Ammon's horn (tissue), 1 donor: ENCODE measurements at regions not wholly inside any gene's neighbourhood (a gene's known extent, or its start where the extent isn't known, plus 50 kb on each side); places are given as distances from the start of the nearest gene placed in this dataset.

Experiments used
- DNase-seq: peaks from one replicate; pipeline ENCODE4 v3.0.0-alpha.2; 2016; ENCODE audit warnings: low spot score

DNA sequence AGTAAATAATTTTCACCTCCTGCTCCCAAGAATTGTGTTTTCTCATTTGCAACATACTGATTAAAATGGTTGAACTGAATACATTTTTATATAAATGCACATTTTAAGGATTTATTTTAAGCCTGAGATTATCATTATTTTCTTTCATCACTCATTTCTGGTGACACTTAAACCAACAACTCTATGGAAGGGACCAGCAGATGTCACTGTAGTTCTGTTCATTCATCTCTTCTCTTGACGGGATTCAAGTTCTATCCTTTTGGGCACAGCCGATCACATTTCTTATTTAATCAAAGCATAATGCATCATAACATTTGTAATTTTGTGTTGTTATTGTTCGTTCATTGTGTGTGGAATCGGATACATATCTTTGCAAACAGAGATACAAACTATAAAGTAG is 417.9 kb downstream of the HRH4 start:
- DNase-seq = peak; percentile 81

- no peak for DNase-seq
Measured at GRCh38 chr18:24885276-24885675, 424.8 kb downstream of the HRH4 start.

DNA sequence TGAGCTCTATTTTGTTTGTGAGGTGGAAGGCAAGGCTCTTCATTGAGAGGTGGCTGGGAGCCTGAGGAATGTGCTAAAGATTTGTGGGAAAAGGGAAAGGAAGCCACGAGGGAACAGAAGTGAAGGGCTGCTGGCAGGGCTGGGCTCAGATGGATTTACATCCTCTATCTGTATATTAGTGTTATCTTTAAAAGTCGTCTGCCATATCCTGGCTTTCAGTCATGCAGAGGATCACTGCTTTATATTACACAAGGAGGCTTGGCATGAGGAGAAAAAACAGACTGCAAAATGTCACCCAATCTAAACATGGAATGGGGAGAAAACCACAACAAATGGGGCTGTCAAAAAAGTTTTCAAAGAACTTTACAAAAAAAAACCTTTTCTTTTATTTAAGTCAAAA is 434.4 kb downstream of the HRH4 start:
- DNase-seq = no peak

DNA sequence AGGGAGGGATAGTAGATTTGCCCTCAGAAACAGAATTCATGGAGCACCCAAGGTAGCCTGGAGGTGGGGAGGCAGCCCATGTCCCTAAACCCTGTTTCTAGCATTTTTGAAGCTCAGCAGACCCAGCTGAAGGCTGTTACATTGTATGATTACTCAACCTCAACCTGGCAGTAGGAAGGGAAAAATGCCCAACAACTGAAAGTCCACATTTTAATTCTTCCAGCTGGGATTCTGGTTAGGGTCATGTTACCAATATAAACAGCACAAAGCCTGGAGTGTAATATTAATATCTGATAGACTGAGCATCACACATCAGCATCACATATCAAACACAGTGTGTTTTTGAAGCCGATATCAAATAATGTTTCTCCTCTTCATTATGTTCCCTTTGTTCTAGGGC is 437.0 kb downstream of the HRH4 start:
- no peak for DNase-seq

- DNase-seq = no peak
Measured at GRCh38 chr18:24910221-24910620, 441.7 kb downstream of the ZNF521 start.

GRCh38 chr18:24913507-24914170 is 438.3 kb downstream of the ZNF521 start:
- no peak for DNase-seq

GRCh38 chr18:24914171-24914525 is 437.8 kb downstream of the ZNF521 start:
- no peak for DNase-seq

DNA sequence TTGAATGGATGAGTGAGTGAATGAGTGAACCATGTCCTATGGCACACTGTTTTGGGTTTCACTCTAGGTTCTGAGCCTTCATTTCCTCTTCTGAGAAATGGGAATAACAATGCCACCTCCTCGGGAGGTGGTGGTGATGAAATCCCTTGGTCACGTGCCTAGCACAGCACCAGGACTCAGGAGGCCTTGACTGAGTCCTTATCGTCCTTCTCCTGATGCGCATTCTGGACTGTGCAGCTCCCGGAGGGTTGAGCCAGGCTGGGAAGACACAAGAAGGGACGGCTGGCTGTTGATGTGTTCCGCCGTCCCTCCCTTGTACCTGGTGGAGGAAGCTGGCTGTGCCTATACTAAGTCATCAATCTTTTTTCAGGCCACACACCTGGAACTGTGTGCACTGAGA is 437.3 kb downstream of the ZNF521 start:
- no peak for DNase-seq

- DNase-seq = no peak
Measured at GRCh38 chr18:24915547-24915946, 436.4 kb downstream of the ZNF521 start.

DNA sequence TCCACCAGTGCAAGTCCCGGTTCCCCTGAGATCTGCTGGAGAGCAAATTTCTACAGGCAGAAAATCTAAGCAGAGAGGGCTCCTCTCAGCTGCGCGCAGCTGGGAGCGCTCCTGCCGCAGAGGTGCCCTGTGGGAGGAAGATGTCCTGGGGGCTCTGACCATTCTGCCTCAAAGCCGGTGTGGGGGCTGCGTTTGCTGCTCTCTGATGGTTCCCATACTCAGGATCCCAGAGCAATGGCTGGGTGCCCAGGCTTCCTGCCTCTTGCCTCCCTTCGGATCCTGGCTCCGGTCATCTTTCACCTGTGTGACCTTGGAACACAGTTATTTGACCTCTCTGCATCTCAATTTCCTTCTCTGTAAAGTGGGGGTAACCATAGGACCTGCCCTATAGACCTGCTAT is 434.2 kb downstream of the ZNF521 start:
- no peak for DNase-seq

- no peak for DNase-seq
Measured at GRCh38 chr18:24918257-24918656, 433.7 kb downstream of the ZNF521 start.

- DNase-seq = no peak
Measured at GRCh38 chr18:24919181-24919797, 432.7 kb downstream of the ZNF521 start.

- no peak for DNase-seq
Measured at GRCh38 chr18:24922491-24922890, 429.5 kb downstream of the ZNF521 start.

DNA sequence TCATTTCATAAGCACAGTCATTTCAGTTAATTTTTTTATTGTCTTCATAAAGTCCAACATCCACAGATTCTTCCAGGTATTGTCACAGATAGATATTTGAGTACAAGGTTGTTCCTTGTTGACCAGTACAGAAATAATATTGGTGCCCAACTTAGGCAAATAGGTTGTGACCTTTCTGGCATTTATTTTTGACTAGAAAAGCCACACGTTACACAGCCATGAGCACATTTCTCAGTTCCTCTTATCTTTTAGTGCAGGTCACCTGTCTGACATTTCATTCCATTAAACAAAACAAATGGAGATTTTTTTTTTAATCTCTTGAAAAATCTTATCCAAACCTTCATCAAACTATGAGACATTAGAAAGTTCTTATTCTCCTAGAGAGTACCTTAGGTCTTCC is 428.8 kb downstream of the ZNF521 start:
- no peak for DNase-seq

DNA sequence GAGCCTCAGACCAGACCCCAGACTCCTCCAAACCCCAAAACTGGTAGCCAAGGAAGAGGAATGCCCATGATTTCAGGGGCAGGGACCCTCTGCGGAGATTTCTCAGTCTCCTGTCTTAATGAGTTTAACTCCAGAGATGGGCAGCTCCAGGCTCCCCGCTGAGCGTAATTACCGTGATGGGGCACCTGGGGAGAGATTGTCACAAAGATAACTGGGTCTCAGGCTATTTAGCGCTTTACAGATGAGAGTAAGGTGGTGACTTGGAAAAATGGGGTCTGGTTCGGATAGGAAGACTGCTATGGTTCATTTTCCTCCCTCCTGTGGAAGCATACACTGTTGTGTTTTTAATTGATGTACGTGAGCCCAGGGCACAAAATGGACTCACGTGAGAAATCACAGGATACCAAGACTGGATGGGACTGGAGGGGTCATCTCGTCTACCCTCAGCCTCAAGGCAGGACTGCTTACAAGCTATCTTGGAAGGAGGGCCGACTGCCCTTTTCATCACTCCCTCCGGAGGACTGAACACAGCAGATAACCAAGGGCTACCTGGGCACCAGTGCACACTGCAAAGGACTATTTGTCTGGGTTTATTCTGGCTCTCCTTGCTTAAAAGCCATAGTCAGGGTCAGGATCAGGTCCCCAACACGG is 427.8 kb downstream of the ZNF521 start:
- DNase-seq = no peak

DNA sequence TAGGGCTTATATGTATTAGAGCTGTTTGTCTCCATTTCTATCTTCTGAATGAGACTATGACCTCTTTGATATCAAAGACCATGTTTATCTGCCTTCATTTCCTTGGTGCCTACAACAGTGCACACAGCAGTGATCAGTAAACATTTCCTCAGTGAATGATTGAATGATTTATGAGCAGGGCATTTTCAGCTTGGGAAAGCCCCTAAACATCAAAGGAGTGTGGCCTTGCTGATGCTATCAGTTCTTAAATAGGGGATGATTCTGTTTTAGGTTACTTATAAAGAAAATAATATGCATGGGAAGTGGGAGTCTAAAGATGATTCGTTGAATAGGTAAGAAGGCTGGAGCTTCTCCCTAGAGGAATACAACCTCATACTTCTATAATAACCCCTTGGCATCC is 425.3 kb downstream of the ZNF521 start:
- DNase-seq = no peak

GRCh38 chr18:24928301-24928878 is 423.6 kb downstream of the ZNF521 start:
- DNase-seq = no peak

DNA sequence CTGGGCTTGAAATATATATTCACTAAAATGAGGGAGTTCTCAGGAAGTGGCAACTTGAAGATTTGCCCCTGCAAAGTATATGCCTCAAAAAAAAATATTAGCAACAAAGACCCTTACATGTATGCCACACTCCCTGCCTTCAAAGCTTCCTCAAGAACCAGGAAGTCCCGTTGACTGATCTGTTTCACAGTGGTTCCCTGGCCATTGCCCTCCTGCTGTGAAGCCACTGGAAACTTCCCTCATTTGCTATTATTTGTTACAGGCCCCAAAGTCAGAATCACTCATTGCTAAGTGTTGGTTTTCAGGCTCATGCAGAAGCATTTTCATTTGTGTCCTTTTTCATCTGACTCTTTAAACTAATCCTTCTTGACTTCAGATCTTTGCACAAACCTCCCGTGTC is 421.5 kb downstream of the ZNF521 start:
- DNase-seq = no peak

- no peak for DNase-seq
Measured at GRCh38 chr18:24930971-24931370, 421.0 kb downstream of the ZNF521 start.

GRCh38 chr18:24933345-24933744 is 418.6 kb downstream of the ZNF521 start:
- no peak for DNase-seq

- DNase-seq = no peak
Measured at GRCh38 chr18:24934258-24934932, 417.6 kb downstream of the ZNF521 start.

DNA sequence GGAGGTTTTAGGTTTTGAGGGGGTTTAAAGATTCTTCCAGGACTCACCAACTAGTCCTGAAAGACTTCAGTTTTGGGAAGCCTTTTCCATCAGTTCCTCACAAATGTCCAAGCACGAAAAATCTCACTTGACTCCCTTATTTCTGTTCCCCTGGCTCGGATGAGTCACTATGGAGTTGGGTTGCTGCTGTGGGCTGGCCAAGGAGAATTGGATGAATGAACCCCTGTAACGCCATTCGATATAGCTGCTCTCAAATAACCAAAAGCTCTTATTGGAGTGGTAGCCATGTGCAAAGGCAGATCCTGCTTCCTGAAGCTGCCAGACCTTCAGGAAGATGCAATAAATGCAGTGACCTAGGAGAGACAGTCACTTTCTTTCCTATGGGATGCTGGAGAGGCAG is 417.0 kb downstream of the ZNF521 start:
- DNase-seq = no peak

DNA sequence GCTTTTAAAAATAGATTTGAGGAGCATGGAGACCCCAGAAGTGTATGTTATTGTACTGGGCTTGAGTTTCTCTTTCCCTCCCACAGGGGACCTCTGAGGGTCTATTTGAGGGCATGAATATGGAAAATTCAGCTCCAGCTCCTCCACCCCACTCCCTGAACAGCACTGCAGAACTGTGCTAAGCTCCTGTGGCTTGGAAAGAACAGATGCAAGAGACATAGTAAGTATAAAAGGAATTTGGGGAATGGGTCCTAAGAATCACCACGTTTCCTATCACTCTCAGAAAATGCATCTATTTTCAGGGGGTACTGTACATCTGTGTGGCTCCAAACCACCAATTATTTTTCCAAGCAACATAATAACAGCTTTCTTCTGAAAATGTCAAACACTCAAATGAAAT is 416.1 kb downstream of the ZNF521 start:
- DNase-seq = no peak
